GM18868 (cell line): ENCODE measurements at regions not wholly inside any gene's neighbourhood (a gene's known extent, or its start where the extent isn't known, plus 50 kb on each side); places are given as distances from the start of the nearest gene placed in this dataset.
"Not testable (repeated sequence)": the region's sequence is repeated elsewhere in the genome, so short reads cannot be mapped to it uniquely, and the experiment has no call there.

Experiments used
- ATAC-seq: cut with Tn5 transposase; IDR thresholded peaks from one replicate; pipeline ENCODE4 v1.9.1; 2021; ENCODE audit warnings: mild to moderate bottlenecking, moderate library complexity; ENCODE audit not compliant: unreplicated experiment

GRCh38 chr4:30868111-30868895, 148.1 kb downstream of the PCDH7 start:
- no peak for ATAC-seq

GRCh38 chr4:30869387-30869786, 149.2 kb downstream of the PCDH7 start:
- not testable (repeated sequence) for ATAC-seq

GRCh38 chr4:30870513-30870912, 150.3 kb downstream of the PCDH7 start:
- ATAC-seq = no peak

- ATAC-seq = no peak
Observed at GRCh38 chr4:30875658-30876269, 155.6 kb downstream of the PCDH7 start.

GRCh38 chr4:30879855-30880598, 159.9 kb downstream of the PCDH7 start:
- no peak for ATAC-seq

GRCh38 chr4:30881985-30882384, 161.8 kb downstream of the PCDH7 start:
- ATAC-seq = no peak

GRCh38 chr4:30882443-30882842, 162.3 kb downstream of the PCDH7 start:
- ATAC-seq = no peak

- ATAC-seq = no peak
Observed at GRCh38 chr4:30882995-30883675, 163.0 kb downstream of the PCDH7 start.

- ATAC-seq = no peak
Observed at GRCh38 chr4:30901461-30902451, 181.6 kb downstream of the PCDH7 start.

GRCh38 chr4:30903502-30904214, 183.5 kb downstream of the PCDH7 start:
- no peak for ATAC-seq

- no peak for ATAC-seq
Observed at GRCh38 chr4:30904215-30904555, 184.0 kb downstream of the PCDH7 start.

- no peak for ATAC-seq
Observed at GRCh38 chr4:30904588-30904987, 184.4 kb downstream of the PCDH7 start.

- no peak for ATAC-seq
Observed at GRCh38 chr4:30912098-30912714, 192.0 kb downstream of the PCDH7 start.

- ATAC-seq = no peak
Observed at GRCh38 chr4:30916337-30917274, 196.4 kb downstream of the PCDH7 start.

GRCh38 chr4:30917946-30918345, 197.8 kb downstream of the PCDH7 start:
- ATAC-seq = no peak

GRCh38 chr4:30919458-30919857, 199.3 kb downstream of the PCDH7 start:
- no peak for ATAC-seq

- no peak for ATAC-seq
Observed at GRCh38 chr4:30920043-30920442, 199.9 kb downstream of the PCDH7 start.

GRCh38 chr4:30922625-30923024, 202.5 kb downstream of the PCDH7 start:
- ATAC-seq = no peak
